VCaP (cell line): ENCODE measurements at regions not wholly inside any gene's neighbourhood (a gene's known extent, or its start where the extent isn't known, plus 50 kb on each side); places are given as distances from the start of the nearest gene placed in this dataset.

Source experiments
- H3K27ac ChIP-seq: fragments of 450-650 bp; 2 replicates; pipeline ENCODE4 v1.5.1; 2017
- CTCF ChIP-seq: fragments of 450-650 bp; conservative IDR thresholded peaks from 2 replicates; pipeline ENCODE4 v1.5.1; 2017; ENCODE audit warnings: mild to moderate bottlenecking, moderate library complexity

DNA sequence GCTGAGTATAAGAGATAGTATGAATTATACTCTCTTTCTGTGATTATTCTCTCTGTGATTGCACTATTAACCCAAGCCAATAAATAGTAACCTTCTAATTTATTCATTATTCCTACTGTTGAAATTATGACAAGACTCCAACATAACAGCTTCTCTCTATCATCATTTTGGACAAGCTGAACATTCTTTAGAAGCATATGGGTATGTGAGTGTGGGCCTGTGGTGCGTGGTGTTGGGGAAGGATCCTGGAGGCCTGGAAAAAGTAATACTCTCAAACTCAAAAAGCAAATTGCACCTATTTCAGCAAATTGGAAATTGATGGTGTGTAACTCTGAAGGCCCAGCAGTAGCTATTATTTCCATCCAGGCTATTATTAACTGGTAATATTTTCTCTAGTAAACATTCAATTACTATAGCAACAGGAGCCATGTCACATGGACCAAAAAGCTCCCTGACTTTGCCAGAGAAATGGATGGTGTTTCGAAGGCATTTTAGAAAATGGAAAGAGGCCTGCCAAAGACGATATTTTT lies 502.8 kb downstream of the LTN1 start:
- H3K27ac ChIP-seq, result no peak overlapping the region
- no peak for TF ChIP-seq CTCF

GRCh38 chr21:28489162-28489561 lies 503.5 kb downstream of the LTN1 start:
- no peak overlapping the region for H3K27ac ChIP-seq

DNA sequence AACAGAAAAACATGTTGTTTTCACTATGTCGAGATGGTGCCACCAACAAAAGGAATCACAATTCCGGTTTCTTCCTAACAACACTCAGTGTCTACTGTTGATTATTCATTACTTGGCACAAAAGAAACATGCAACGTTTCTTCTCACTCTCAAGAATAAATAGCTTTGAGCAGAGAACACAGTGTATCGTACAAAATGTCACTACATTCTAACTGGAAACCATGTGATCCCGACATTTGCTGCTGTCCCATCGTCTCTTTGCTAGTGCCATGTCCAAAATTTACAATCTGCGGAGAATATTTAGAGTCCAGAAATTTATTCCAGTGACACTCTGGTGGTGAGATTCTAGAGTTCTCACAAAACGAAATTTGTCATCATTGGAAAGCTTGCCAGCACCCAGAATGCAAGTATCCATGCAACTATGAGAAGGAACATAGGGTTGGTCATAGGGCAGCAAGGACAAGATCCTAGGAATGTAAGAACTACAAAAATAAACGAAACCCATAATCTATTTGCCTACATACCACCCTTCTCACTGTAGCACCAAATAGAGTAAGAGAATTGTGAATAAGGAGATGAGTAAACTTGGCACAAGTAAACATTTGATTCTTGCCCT lies 505.1 kb downstream of the LTN1 start:
- no peak overlapping the region for H3K27ac ChIP-seq

More at GRCh38 chr21:28489162-28489561, 503.5 kb downstream of the LTN1 start:
- TF ChIP-seq CTCF, result no peak

GRCh38 chr21:28485301-28486022 lies 507.2 kb downstream of the LTN1 start:
- H3K27ac ChIP-seq, result no peak overlapping the region
- TF ChIP-seq CTCF, result no peak

More for the DNA sequence above, 505.1 kb downstream of the LTN1 start:
- no peak for TF ChIP-seq CTCF

- H3K27ac ChIP-seq, result no peak overlapping the region
- no peak for TF ChIP-seq CTCF
These were observed 509.2 kb downstream of the LTN1 start for GRCh38 chr21:28483301-28484035.

- TF ChIP-seq CTCF, result no peak
- no peak overlapping the region for H3K27ac ChIP-seq
These were observed 510.0 kb downstream of the LTN1 start for GRCh38 chr21:28482657-28483056.

- no peak for TF ChIP-seq CTCF
- no peak overlapping the region for H3K27ac ChIP-seq
These were observed 512.2 kb downstream of the LTN1 start for GRCh38 chr21:28480470-28480869.
